Stimulated activated CD4-positive, alpha-beta T cell treated with anti-CD3 and anti-CD28 coated beads, Interleukin-1b, Interleukin-23, amount 100 ng/mL, for 48 hours (primary cell): ENCODE measurements at regions not wholly inside any gene's neighbourhood (a gene's known extent, or its start where the extent isn't known, plus 50 kb on each side); places are given as distances from the start of the nearest gene placed in this dataset.

ENCODE experiments used
- DNase-seq: peaks from one replicate; pipeline ENCODE4 v3.0.0-alpha.2; 2020

DNA sequence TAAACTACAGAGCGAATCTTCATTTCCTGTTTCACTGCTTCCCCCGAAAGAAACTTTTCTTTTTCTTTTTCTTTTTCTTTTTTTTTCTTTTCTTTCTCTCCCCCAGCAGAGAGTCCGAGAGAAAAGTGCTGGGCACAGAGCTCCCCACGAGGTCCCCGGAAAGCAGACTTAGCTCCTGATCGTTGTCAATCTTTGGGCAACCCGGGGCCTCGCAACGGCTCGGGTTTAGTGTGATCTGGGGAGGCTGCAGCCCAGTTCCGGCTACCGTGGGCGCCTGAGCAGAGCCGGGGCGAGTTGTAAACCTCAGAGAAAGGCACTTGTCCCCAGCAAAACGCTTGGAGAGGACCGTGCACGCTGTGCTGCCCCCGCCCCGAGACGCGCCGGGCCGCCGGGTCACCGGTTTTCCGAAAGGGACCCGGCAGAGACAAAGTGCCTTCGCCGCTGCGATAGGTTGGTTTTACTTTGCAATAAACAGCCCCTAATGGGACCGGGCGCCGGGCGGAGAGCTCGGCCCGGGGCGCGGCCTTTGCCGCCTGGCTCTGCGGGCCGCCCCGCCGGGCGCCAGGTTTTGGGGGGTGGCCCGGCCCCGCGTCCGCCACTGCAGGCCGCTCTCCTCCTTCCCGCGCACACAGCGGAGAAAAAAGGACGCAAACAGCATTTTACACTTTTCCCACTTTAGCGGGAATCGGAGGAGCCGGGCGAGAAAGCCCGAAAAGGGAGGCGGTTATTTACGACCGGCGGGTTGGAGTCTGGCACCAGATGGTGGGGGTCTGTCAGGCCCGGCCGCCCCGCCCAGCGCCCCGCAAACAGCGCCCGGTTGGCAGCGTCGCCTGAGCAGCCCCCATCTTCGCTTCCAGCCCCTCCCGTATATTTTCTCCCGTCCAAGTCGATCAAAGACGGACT, 136.0 kb downstream of the INSIG2 start:
- DNase-seq: peak; percentile 14

DNA sequence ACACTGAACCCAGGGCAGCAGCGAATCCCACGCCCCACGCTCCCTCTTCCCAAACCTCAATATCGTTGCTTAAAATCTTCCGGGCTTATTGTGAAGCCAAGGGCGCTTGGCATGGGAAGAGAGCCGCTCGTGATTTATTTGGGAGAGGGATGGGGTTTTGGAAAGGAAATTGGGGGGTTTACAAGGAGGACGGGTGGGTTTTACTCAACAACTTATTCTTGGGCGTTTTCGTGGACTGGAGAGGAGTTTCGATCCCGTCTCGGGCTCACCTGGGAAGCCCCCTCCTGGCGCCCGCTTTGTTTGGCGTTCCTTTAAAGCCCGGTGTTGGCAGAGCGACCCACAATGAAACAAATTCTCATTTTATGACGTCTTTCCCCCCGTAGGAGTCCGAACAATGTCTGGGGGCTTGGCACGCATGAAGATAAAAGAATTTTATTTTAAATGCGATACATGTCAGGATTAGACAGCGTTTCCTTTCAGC, 135.3 kb downstream of the INSIG2 start:
- DNase-seq: no peak

DNA sequence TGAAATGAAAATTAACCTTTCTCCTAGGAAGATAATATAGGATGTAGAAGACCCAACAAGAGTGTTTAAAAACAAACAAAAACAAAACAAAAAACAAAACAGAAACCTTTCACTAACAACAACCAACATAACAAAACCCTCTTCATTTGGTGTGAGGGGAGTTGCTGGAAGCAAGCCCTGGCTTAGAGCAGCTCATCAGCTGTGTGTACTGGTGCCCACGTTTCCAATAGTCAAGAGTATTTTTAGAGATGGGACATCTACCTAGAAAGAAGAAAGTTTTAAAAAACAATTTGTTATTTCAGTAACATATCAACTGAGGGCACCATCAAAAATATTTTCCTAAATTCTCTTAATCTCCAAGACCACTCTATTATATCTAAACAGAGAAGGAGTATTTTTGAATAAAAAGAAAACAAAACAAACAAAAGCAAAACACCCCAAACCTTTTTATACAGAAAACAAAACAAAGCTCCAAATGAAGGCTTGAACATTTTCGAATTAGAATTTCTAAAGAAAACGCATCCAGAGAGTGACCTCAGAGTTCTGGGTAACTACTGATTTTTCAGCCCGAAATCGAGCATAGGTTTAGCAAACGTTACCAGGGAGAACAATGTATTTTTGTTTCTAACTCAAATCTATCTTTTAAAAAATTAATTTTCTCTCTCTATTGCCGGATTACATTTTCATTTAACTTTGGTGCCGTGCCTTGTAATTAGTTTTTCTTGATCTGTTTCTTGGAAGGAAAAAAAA, 134.6 kb downstream of the INSIG2 start:
- DNase-seq: no peak

DNA sequence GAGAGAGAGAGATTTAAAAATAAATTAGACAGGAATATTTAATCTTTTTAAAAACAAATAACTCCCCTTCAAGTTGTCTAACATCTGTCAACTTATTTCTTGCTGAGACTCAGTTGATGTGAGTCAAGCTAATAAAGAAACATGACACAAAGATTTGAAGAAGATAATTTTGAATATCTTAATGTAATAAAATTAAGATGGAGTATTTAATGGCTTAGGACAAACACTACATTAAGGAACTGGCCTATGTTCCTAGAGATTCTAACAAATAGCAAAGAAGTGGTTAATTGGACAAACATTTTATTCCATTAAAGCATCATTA, 134.0 kb downstream of the INSIG2 start:
- no peak for DNase-seq

DNA sequence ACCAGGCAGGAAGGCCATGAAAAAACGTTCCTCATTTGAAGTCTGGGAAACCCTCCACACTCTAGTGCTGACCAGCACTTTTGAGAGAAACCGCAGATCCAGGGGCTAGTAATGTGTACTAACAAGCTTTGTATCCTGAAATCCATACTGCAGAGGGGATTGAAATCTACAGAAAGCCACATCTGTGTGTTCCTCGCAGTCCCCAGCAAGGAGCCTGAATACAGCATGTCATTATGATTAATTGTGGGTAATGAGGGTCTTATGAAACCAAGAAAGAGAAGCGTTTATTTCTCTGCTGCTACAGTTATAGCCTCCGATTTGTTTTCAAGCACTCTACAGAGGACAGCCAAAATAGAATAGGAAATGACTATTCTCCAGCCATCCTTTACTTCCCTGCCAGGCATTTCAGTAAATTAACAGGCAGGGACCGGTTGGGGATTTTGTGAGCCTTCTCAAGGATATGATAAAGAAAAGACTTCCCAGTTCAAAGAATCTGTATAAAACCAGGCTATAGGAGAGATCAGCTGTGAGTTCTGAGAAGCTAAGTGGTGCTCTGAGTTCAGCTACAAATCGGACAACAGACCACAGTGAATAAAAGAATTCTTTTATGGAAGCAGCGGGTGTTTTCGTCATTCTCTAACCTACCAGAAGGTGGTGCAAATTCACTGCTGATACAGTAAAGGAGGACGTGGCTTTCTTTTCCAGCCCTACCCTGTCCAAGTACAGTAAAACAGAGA, 133.4 kb downstream of the INSIG2 start:
- DNase-seq: no peak

DNA sequence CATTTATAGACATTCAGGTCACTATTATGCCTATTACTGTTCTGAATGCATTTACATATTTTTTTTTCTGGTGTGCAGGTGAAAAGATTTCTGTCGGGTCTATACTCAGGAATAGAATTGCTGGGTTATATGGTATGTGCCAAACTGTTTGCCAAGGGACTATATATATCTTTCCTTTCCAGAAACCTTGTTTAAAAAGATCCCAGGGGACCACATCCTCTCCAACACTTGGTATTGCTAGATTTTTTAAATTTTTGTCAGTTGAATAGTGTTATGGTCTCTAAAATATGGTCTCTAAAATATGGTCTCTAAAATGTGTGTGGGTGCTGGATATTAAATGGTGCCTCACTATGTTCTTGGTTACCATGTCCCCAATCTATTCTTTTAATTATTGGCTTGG, 131.3 kb downstream of the INSIG2 start:
- DNase-seq: no peak

DNA sequence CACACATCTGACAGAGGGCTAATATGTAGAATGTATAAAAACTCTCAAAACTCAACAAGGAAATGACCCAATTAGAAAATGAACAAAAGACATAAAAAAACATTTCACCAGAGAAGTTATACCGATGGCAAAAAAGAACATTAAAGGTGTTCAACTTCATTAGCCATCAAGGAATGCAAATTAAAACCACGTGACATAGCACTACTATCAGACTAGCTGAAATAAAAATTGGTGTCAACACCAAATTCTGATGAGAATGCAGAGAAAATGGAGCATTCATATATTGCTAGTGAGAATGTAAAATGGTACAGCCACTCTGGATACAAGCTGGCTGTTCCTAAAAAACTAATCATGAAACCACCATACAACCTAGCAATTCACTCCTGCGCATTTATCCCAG, 128.0 kb downstream of the INSIG2 start:
- DNase-seq: no peak

DNA sequence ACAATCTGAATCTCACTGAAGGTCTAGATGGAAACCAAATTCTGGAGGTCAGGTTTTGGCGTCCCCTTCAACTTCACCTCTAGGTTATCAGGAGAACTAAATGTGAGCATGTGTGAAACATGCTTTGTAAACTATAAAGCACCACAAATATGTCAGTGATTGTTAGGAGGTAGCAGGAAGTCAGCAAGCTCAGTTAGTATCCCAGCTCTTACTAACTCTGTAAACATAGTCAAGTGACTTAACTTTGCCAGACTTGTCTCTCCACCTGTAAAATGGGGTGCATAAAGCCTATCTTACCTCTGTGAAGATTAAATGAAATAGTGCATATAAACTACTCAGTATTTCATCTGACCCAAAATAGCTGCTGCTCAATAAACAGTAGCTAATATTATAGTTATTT, 121.5 kb downstream of the INSIG2 start:
- DNase-seq: no peak

DNA sequence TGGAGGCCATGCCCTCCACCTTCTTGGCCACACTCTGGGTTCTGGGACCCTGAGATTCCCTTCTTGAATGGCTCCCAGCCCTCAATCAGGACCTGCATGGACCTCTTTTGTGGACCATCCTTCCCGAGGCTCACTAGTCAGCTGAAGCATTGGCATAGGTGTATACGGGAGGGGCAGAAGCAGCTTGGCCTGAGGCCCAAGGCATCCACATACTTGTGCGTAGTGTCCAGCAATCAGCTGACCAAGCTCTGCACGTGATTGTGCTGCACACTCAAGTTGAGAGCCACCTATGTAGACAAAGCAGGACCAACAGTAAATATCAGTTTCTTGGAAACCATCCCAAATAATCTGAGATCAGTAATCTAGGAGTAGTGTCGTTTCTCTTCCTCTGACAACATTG, 119.6 kb downstream of the INSIG2 start:
- no peak for DNase-seq

DNA sequence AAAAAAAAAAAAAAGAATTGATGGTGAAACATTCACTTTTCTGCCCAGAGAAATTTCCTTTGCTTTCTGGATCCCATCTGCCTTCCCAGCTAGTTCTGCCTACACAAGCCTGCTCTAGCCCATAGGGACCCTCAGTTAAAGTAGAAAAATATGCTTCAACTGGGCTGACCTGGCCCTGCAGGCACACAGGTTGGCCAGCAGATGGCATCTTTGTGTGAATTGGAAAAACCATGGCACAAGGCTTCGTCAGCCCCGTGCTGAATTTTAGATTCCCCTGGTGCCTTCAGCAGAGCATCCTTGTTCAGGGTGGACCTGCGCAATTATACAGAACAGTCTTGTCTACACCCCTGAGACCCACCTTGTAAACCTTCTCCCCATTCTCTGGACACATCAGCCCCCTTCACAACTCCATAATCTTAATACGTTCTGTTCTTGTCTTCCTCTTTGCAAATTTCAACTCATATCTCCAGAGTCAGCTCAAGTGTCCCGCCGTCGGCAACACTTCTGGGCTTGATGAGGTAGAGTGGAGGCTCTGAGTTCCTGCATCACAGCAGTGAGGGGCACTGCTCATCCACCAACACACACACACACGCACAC, 114.5 kb downstream of the INSIG2 start:
- peak; percentile 55 for DNase-seq

DNA sequence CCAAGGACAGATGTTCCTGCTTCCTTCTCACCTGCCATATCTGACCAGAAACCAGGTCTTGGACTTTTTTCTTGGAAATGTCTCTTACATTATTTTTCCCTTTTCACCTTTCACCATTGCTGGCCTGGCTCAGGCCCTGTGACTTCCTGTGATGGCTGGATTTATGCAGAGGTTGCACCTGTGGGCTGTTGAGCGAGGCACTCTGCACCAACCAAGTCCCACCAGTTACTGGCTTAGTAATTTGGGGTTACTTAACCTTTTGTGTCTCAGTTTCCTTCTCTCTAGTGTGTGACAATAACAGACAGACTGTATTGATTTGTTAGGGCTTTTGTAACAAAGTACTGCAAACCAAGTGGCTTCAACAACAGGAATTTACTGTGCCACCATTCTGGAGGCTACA, 110.0 kb downstream of the INSIG2 start:
- no peak for DNase-seq

DNA sequence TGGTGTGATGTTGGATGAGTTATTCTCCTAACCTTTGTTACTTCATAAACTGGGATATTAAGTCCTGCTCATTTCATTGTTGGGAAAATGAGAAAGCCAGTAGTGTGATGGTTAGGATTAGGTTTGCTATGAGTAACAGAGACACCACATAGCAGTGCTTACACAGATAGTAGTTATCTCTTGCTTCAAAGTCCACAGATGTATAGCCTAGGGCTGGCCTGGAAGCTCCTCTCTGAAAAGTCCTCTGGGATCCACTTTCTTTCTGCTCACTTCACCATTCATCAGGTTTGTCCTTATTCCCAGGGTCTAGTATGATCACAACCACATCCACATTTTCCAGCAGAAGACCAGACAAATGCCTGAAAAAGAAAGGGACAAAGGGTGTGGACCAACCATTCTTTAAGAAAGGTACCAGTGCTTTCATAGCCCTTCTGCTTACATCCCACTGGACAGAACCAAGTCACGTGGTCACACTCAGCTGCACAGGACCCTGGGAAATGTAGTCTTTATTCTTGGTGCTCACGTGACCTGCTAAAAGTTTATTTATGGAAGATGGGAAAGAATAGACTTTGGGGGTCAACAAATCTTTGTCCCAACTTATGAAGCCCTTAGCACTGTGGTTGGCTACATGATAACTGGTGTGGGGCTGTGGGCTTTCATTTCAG, 108.9 kb downstream of the INSIG2 start:
- DNase-seq: no peak

DNA sequence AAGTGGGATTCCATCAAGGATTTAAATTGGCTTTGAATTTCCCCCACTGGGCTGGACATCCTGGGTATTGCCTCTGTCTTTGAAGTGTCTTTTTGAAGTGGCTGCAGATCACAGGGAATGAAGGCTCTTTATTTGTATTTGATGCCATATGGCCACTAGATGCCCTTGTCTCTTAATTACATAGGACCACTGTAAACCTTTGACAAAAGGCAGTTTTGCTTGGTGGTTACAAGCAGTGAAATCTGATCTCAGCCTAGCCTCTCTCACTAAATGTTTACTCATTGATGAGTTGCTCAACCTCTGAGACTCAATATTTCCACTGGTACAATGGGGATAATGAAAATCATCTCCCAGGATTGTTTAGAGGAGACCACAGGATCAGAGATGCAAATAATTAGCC, 102.2 kb downstream of the INSIG2 start:
- DNase-seq: no peak

DNA sequence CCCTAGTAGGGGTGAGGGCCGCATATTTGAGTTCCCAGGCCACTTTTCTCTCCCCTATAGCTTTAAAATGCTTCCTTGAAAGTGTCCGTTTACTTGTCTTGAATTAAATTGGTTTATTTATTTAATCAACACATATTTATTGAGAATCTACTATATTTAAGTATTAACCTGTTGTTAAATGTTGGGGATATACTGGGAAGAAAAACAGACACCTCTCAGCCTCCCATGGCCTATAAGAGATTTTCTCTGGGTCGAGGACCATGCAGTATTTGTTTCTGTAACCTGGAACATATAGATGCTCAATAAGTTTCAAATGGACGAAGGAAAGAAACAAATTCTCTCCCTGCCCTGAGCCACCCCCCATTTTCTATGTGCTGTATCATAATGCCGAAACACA, 98.6 kb downstream of the INSIG2 start:
- no peak for DNase-seq

DNA sequence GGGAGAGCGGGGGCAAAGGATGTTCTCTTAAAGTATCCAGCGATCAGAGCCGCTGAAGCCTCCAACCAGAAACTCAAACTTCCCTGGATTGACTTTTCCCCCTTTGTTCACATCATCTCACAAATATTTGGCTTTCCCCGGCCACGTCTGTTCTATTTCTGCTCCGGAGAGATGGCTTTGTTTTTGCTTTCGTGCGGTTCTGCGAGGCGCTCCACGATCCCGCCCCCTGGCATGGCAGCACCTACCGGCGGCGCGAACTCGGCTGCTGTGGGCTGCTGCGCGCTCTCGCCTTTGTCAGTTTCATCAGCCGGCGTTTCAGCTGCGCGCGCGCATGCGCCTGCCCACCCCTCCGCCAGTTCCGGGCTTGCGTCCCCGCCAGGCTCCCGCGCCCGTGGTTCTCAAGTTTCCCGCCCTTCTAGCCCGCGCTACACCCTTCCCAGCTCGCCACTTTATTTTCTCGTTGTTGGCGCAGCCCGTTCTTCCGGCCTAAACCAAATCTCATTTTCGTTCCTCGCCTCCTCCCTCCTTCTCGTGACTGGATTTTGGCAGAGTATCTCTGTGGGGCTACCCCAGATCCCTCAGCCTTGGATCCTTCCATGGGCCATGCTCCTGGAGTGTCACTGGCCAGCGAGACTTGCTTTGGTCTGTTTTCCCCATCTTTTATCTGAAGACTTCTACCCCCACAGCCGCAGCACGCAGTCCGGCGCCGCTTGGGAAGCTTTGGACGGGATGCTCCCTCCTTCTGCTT, 98.0 kb downstream of the INSIG2 start:
- peak; percentile 90 for DNase-seq

DNA sequence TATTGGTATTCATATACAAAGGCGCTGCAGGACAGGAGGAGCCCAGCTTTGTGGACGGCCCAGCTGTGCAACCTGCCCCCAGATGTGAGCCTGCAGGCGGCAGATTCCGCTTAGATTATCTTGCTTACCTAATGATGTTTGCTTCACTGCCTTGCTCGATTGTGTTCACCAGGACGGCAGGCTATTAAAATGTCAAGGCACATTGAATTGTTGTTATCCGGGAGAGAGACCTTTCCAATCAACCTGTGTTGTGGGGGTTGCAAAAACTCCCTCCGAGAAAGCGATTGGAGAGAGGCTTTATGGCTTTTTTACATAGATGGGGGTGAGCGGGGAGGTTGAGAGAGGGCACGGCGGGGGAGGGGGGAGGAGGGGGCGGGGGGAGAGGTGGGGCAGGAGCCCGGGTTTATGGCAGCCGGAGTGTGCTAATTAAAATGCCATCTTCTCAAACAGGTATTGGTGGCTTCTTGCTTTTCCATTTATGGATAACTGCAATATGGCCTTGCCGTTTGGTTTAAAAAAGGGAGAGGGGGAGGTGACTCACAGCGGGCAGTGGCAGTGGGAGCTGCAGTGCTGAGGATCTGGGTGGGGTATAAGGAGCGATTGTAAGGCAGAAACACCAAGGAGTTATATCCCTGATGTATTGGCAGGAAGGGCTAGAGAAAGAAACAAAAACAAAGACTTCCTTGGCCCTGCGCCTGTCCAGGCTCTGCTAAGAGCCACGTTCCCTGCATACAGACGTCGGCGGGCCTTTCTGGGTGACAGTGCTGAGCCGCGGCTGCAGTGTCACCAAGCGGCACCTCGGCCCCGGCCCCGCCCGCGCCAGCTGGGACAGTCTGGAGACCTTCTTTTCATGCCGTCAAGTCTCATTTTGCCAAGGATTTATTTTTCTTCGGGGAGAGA, 97.2 kb downstream of the INSIG2 start:
- DNase-seq: peak; percentile 64

DNA sequence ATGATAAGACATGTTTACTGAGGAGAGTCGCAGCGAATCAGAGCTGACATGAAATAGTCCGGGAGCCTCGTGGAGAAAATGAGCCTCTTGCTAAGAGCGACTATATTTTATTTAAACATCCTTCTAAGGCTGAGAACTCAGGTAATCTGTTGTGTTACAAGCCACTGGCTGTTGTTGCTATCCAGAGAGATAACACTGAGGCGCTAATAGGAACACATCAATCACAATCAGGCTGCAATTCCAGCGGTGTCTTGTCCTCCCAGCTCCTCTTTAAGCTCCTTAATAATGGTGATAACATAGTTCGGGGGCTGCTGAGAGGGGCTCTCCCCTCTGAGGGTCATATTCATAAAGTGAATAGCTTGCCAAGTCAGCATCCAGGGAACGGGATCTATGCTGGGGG, 95.1 kb downstream of the INSIG2 start:
- no peak for DNase-seq

DNA sequence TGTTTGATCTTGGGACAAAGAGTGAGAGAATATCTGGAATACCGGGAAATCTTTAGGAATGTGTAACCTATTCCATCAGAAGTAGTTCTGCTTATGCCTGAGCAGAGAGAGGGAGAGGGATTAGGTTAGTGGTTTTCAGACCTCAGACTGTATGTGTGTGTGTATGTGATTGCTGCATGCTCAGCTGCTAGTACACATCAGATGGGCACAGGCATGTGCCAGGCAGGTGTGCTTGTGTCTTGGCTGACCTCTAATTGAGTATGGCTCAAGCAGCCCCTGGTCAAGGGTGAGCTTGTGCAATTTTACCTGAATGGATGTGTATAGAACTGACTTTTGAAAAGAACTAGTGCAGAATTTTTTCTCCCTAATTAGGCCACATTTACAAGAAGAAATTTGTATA, 91.2 kb downstream of the INSIG2 start:
- DNase-seq: no peak

DNA sequence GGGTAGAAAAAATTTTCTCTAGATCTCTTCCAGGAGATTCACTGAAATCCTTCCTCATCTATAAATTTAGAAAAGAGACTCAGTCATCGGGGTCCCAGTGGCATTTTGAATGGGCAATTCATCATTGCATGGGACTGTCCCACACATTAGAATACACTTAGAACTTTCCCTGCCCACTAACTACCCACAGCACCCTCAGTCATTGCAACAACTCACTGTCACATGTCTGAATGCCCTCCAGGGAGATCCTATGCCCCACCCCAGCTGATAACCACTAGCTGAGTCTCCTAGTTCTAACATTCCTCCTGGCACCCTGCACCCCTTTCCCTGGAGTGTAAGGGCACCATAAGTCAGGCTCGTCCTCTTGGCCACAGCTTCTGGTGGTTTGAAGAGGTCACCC, 89.6 kb downstream of the INSIG2 start:
- peak; percentile 23 for DNase-seq

DNA sequence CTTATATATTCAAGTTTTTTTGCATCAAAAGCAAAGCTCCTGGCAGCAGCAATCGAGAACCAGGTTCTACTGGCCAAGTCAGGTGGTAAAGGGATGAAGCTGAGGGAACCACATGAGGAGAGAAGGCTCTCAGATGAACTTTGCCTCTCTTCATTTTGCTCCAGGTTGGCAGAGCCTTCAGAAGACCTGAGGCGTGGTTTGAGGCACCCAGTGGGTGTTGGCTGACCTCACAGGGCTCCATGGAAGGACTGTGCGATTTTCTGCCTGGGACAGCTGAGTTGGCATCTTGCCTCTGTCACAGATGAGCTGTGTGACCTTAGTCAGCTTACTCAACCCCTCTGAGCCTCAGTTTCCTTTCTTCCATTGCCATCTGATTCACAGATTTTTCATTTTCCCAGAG, 89.0 kb downstream of the INSIG2 start:
- DNase-seq: peak; percentile 57

DNA sequence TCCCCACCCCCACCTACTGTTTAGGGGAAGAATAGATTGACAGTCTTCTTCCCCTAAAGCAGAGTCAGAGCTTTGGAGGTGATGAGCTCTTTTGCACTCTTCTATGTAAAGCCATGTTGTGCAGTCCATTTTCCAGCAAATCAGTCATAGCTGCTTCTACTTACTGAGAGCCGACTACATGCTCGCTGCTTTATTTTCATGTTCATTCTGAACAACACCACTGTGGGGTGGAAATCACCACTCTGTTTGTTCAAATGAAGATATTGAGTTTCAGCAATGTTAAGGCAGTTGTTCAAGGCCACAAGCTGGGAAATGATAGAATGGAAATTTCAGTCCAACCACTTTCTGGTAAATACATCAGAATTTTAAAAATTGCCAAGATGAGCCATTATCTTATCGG, 88.3 kb downstream of the INSIG2 start:
- peak; percentile 22 for DNase-seq
